ENCODE measurements at regions not wholly inside any gene's neighbourhood (a gene's known extent, or its start where the extent isn't known, plus 50 kb on each side); places are given as distances from the start of the nearest gene placed in this dataset.
"Not testable (repeated sequence)": the region's sequence is repeated elsewhere in the genome, so short reads cannot be mapped to it uniquely, and the experiment has no call there.

DNA sequence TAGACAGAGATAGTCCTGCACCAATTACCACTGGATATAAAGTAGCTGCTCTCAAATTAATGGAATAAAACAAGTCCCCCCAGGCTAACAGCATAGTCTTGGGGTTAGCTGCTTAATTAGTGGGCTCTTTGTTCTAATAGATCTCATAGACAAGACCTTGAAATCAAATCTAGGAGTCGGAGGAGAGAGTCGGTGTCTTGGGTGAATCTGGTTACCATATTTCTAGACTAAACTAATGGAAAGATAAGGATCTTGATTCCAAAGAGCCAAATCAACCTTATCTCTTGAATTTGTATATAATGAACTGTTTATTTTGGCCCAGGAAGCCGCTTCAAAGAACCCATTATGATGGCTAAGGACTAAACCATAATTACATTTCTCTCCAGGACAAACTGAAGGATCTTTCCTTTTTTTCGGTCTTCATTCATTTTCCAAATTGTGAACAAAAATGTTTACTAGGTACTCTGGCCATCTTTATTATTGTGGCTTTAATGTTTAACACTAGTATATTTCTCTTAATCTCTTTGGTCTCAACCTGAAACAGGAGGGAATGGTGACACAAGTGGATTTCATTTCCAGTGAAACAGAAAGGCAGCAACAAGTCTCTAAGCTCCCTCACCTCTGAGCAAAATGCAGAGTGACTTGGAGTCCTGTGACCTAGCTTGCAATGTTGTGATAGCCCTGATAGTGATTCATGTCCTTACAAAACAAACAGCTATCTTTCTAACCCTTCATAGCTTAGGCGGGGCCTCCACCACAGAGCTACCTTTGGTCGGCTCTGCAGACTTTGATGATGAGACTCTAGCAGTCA is 137.9 kb upstream of the PARD3B start:
- Mint-ChIP-seq H3K36me3 (peaks cover 5% of the 10 kb centered on the region), H3K9me3 (peaks cover 5% of the 10 kb centered on the region), H3K27me3 (peaks cover 0 to 15% of the 10 kb centered on the region in 2 donors), H3K4me1 (ENCODE audit: low read depth in 2 of 2) (no peaks in the 10 kb centered on the region), H3K27ac (no peak overlapping the region), H3K4me3 (no peak overlapping the region)
- DNase-seq (ENCODE audit: low spot score) (no peak), ATAC-seq (no peak)

DNA sequence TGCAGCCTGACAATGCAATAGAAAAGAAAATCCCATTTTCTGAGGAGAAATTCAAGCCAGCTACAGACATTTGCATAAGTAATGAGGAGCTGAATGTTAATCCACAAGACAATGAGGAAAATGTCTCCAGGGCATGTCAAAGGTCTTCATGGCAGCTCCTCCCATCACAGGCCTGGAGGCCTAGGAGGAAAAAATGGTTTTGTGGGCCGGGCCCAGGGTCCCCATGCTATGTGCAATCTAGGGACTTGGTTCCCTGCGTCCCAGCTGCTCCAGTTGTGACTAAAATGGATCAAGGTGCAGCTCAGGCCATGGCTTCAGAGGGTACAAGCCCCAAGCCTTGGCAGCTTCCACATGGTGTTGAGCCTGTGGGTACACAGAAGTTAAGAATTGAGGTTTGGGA is 132.5 kb upstream of the PARD3B start:
- H3K4me1 Mint-ChIP-seq (ENCODE audit: low read depth in 2 of 2); H3K4me3 Mint-ChIP-seq; ATAC-seq; H3K27ac Mint-ChIP-seq; DNase-seq (ENCODE audit: low spot score); H3K36me3 Mint-ChIP-seq; H3K9me3 Mint-ChIP-seq; H3K27me3 Mint-ChIP-seq: not testable (repeated sequence)

DNA sequence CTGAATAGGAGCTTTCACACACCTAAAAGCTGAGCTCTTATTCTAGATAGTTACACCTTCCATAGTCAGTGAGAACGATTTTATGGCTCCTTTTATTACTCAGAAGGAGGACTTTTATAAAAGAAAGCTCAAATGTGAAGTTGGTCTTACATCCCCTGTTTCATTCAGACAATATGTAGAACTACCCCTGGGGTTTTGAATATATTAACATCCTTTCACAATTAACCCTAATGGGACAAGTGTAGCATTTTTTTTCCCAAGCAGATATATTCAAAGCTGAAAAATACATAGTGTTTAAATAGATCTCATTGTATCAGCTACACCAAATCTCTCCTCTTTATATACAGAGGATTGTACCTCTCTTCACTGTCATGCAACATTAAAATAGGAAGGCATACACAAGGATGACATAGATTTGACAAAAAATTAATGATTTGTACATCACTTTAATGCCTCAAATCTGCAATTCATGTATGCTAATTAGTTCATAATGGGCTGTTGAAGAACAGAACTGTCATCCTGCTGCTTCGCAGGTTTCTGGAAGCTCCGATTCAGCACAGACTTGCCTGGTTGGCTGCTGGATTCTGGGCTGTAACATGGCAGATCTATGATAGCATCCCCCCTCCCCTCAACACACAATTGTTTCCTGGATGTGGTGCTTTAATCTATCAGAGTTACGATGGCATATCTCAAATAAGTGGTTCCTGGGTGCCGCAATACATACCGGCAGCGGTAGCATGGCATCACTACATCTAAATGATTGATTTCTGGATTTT is 129.7 kb upstream of the PARD3B start:
- ATAC-seq (no peak), DNase-seq (ENCODE audit: low spot score) (no peak)
- no peak overlapping the region for H3K27ac Mint-ChIP-seq
- no peaks in the 10 kb centered on the region for H3K27me3 Mint-ChIP-seq
- peaks cover 8% of the 10 kb centered on the region for H3K9me3 Mint-ChIP-seq
- H3K4me3 Mint-ChIP-seq: no peak overlapping the region
- H3K36me3 Mint-ChIP-seq: peaks cover 8% of the 10 kb centered on the region
- no peaks in the 10 kb centered on the region for H3K4me1 Mint-ChIP-seq (ENCODE audit: low read depth in 2 of 2)

DNA sequence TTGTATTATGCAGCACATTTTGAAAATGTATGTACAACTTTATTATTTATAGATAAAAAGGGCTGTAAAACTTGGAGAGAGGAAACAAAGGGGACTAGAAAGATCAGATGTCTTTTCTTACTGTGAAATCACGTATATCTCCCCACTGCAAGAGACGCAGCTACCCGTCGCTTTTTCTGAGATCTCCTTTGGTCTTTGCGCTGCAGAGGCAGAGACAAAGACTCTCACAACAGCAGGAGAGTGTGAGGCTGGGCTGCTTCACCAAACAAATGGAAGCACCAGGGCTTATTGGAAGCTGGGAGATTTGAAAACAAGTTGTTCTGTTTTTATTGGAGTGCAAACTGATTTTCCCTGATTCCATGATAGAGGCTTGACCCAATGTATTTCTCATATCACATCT is 129.0 kb upstream of the PARD3B start:
- H3K4me1 Mint-ChIP-seq (ENCODE audit: low read depth in 2 of 2): no peaks in the 10 kb centered on the region
- H3K27ac Mint-ChIP-seq: no peak overlapping the region
- H3K36me3 Mint-ChIP-seq: peaks cover 8% of the 10 kb centered on the region
- H3K9me3 Mint-ChIP-seq: peaks cover 8% of the 10 kb centered on the region
- no peak for ATAC-seq
- no peak overlapping the region for H3K4me3 Mint-ChIP-seq
- no peaks in the 10 kb centered on the region for H3K27me3 Mint-ChIP-seq
- DNase-seq (ENCODE audit: low spot score): no peak

DNA sequence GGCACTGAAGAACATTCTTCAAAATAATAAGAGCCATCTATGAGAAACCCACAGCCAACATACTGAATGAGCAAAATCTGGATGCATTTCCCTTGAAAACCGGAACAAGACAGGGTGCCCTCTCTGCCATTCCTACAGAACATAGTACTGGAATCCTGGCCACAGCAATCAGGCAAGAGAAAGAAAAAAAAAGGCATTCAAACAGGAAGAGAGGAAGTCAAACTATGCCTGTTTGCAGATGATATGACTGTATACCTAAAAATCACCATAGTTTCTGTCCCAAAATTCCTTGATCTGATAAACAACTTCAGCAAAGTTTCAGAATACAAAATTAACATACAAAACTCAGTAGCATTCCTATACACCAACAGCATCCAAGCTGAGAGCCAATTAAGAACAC is 119.5 kb upstream of the PARD3B start:
- Mint-ChIP-seq H3K4me1 (ENCODE audit: low read depth in 2 of 2) (no peaks in the 10 kb centered on the region), H3K36me3 (no peaks in the 10 kb centered on the region), H3K9me3 (peaks cover 11% of the 10 kb centered on the region), H3K27ac (no peak overlapping the region), H3K4me3 (no peak overlapping the region), H3K27me3 (peaks cover 0 to 2% of the 10 kb centered on the region in 2 donors)
- DNase-seq (ENCODE audit: low spot score) (no peak), ATAC-seq (no peak)

DNA sequence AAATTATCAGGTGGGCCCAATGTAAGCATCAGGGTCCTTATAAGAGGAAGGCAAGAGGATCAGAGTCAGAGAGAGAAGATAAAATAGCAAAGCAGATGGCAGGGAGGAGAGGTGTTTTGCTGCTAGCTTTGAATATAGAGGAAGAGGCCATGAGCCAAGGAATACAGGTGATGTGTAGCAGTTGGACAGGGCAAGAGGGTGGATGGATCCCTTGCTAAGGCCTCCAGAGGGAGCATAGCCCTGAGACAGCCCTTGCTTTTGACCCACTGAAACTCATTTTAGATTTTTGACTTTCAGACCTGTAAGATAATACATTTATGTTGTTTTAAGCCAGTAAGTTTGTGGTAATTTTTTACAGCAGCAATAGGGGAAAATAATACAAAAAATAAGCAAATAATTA is 116.6 kb upstream of the PARD3B start:
- H3K4me1 Mint-ChIP-seq (ENCODE audit: low read depth in 2 of 2): no peaks in the 10 kb centered on the region
- no peak overlapping the region for H3K4me3 Mint-ChIP-seq
- peaks cover 7% of the 10 kb centered on the region for H3K36me3 Mint-ChIP-seq
- no peak for ATAC-seq
- peaks cover 17% of the 10 kb centered on the region for H3K9me3 Mint-ChIP-seq
- no peak for DNase-seq (ENCODE audit: low spot score)
- no peak overlapping the region for H3K27ac Mint-ChIP-seq
- H3K27me3 Mint-ChIP-seq: peaks cover 0 to 2% of the 10 kb centered on the region in 2 donors

DNA sequence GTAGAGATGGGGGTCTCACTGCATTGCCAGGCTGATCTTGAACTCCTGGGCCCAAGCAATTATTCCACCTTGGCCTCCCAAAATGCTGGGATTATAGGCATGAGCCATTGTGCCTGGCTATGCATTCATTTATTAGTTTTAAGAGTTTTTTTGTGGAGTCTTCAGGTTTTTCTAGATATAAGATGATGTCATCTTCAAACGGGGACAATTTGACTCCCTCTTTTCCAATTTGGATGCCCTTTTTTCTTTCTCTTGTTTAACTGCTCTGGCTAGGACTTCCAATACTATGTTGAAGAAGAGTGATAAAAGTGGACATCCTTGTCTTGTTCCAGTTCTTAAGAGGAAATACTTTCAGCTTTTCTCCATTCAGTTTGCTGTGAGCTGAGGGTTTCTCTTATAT is 113.7 kb upstream of the PARD3B start:
- H3K9me3 Mint-ChIP-seq: peaks cover 16% of the 10 kb centered on the region
- no peaks in the 10 kb centered on the region for H3K27me3 Mint-ChIP-seq
- H3K27ac Mint-ChIP-seq: no peak overlapping the region
- no peak overlapping the region for H3K4me3 Mint-ChIP-seq
- ATAC-seq: no peak
- peaks cover 7% of the 10 kb centered on the region for H3K36me3 Mint-ChIP-seq
- DNase-seq (ENCODE audit: low spot score): no peak
- no peaks in the 10 kb centered on the region for H3K4me1 Mint-ChIP-seq (ENCODE audit: low read depth in 2 of 2)

DNA sequence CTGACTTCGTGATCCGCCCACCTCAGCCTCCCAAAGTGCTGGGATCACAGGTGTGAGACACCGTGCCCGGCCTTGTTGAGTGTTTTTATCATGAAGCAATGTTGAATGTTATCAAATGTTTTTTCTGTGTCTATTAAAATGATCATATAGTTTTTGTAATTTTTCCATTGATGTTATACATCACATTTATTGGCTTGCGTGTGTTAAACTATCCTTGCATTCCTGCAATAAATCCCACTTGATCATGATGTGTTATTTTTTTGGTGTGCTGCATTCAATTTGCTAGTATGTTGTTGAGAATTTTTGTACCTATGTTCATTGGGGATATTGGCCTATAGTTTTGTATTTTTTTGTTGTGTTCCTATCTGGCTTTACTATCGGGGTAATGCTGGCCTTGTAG is 113.1 kb upstream of the PARD3B start:
- Mint-ChIP-seq H3K36me3 (peaks cover 7% of the 10 kb centered on the region), H3K4me3 (no peak overlapping the region), H3K9me3 (peaks cover 16% of the 10 kb centered on the region), H3K27me3 (no peaks in the 10 kb centered on the region), H3K4me1 (ENCODE audit: low read depth in 2 of 2) (no peaks in the 10 kb centered on the region), H3K27ac (no peak overlapping the region)
- no peak for ATAC-seq
- no peak for DNase-seq (ENCODE audit: low spot score)

DNA sequence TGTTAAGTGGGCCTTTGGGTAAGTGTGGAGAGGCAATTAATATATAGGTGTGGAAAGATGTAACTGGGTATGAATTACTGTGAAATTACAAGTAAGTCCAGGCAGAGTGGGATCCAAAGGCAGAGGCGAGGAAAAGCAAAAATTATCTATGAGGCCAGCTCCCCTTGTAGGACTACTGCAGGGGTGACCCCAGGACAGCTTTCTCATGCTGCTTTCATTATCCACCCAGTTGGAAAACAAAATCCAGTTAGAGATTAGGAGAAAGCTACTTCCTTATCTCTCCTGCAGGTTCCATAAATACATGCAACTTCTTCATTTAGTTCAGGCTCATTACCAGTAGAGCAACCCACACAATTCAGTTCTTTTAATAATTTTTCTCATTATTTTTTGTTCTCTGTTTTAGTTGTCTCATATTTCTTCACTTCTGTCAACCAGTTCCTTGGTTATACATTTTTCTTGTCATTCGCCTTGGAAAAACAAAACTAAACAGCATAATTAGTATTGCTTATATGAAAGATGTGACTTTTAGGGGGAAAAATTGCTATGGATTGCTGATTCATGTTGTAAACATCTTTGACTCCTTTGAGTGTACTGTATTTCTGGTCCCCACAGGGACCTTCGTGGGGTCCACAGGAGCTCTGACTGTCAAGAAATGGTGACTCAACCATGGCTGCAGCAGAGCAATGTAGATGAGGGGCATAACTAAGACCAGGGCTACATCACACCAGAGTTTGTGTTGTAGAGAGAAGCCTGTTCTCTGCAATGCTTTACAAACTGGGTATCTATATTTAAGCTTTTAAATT is 110.4 kb upstream of the PARD3B start:
- Mint-ChIP-seq H3K4me1 (ENCODE audit: low read depth in 2 of 2) (no peaks in the 10 kb centered on the region), H3K4me3 (no peak overlapping the region), H3K27me3 (no peaks in the 10 kb centered on the region), H3K27ac (no peak overlapping the region), H3K36me3 (peaks cover 7% of the 10 kb centered on the region), H3K9me3 (peaks cover 16% of the 10 kb centered on the region)
- DNase-seq (ENCODE audit: low spot score) (no peak), ATAC-seq (no peak)

DNA sequence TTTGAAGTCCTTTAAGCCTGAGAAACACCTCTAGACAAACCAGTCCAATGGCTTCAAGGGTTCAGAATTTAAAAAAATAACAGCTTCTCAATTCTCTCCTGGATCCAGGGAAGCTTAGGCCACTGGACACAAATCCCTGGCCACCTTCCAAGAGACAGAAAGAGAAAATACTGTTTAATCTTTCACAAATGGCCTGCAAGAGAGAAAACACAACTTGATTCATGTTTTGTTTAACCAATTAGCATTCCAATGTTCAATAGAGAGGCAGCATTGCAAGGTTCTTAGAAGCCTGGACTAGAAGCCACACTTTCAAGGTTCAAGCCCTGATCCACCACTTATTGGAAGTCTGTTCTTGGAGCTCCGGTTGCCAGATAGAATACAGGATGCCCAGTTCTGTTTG is 109.0 kb upstream of the PARD3B start:
- H3K9me3 Mint-ChIP-seq: peaks cover 12% of the 10 kb centered on the region
- ATAC-seq: no peak
- H3K4me1 Mint-ChIP-seq (ENCODE audit: low read depth in 2 of 2): no peaks in the 10 kb centered on the region
- H3K4me3 Mint-ChIP-seq: no peak overlapping the region
- H3K27ac Mint-ChIP-seq: no peak overlapping the region
- H3K27me3 Mint-ChIP-seq: no peaks in the 10 kb centered on the region
- peaks cover 7% of the 10 kb centered on the region for H3K36me3 Mint-ChIP-seq
- no peak for DNase-seq (ENCODE audit: low spot score)

DNA sequence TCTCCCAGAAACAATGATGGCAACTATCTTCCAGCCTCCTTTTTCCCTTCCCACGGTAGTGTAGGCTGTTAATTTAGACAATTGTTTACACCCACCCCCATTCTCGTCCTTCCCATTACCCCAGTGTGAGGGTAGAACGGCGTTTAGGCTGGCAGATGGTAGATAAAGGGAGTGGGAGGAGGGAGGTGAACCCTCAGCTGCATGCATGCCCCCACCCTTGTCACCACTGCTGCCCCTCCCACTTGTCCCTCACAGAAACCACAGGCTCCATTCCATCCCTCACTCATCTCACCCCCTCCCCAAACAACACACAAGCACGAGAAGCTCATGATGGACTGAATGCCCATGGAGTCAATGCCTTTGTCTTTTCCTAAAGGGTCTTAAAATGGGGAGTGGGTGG is 107.9 kb upstream of the PARD3B start:
- peaks cover 12% of the 10 kb centered on the region for H3K9me3 Mint-ChIP-seq
- DNase-seq (ENCODE audit: low spot score): no peak
- no peaks in the 10 kb centered on the region for H3K27me3 Mint-ChIP-seq
- no peaks in the 10 kb centered on the region for H3K4me1 Mint-ChIP-seq (ENCODE audit: low read depth in 2 of 2)
- H3K27ac Mint-ChIP-seq: no peak overlapping the region
- peaks cover 6% of the 10 kb centered on the region for H3K36me3 Mint-ChIP-seq
- ATAC-seq: no peak
- no peak overlapping the region for H3K4me3 Mint-ChIP-seq

DNA sequence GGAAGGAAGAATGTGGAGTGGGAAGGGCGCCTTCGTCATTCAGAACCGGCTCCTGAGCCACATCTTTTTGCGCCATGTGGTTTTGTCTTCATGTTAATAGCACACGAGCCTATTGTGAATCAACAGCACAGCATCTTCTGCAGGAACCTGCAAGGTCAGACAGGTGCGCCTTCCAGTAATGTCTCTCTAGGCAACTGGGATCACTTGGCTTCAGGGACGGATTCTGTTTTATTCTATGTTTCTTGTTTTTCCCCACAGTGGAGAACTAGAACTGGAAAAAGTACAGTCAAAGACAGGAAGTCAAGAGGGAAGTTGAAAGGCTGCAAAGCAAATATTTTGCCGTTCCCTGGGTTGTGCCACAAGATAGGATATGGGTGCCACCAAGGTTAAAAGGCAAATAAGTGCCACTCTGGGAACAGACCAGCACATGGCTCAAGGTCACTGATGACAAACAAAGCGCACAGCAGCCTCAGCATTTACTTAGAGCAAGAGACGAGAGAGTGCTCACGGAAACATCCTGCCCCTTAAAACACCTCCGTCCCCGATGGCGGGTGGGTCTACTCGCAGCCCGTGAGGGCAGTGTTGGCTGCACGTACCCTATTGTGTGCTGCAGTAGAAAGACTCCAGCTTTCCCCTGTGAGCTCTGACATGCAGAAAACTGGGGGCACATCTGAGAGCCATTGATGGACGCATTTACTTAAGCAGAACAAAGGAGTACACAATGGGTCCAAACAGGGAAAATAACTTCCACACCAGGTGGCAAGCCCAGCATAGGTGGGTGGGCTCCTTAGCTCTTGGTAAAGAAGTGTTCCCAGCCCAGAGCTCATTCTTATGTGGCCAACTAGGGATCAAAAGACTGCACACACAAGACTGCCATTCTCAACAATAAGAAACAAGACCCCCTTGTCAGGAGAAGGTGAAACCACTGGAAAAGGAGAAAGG is 107.2 kb upstream of the PARD3B start:
- Mint-ChIP-seq H3K27me3 (peaks cover 0 to under 1% of the 10 kb centered on the region in 2 donors), H3K9me3 (peaks cover 10% of the 10 kb centered on the region), H3K4me1 (ENCODE audit: low read depth in 2 of 2) (no peaks in the 10 kb centered on the region), H3K36me3 (no peaks in the 10 kb centered on the region), H3K4me3 (no peak overlapping the region), H3K27ac (no peak overlapping the region)
- DNase-seq (ENCODE audit: low spot score) (no peak), ATAC-seq (no peak)

DNA sequence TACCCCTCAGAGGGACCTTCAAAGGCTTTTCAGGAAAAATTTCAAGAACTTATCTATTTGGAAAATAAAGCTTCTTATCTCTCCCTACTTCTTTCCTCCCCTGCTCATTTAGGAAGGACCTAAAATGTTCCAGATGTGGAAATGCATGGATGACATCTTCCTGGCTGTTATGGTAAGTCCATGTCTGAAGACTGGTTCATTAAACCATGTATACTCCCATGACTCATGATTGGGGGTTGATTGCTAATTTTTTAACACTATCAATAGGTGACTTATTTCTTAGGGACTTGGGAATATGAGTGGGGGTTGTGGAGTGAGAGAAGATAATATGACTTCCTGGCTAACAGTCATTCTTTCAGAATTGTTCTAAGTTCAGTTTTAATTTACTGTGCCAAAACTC is 104.0 kb upstream of the PARD3B start:
- ATAC-seq (no peak), DNase-seq (ENCODE audit: low spot score) (no peak)
- Mint-ChIP-seq H3K9me3 (peaks cover 10% of the 10 kb centered on the region), H3K27ac (no peak overlapping the region), H3K27me3 (peaks cover 0 to 3% of the 10 kb centered on the region in 2 donors), H3K36me3 (no peaks in the 10 kb centered on the region), H3K4me3 (no peak overlapping the region), H3K4me1 (ENCODE audit: low read depth in 2 of 2) (no peaks in the 10 kb centered on the region)
